MCF 10A (cell line): ENCODE measurements at regions not wholly inside any gene's neighbourhood (a gene's known extent, or its start where the extent isn't known, plus 50 kb on each side); places are given as distances from the start of the nearest gene placed in this dataset.

Experiments used
- BruUV-seq: library from RNA; stranded (reverse); fragments of 400-500 nt; replicated peaks from 2 replicates; lab custom pipeline; 2021; lab: Mats Ljungman, UMichigan
- CTCF ChIA-PET: fragments of 300-600 bp; sonication (Branson Sonifier 250); formaldehyde crosslinking; extraction: SDS; loops from one replicate; lab custom pipeline; 2021; ENCODE audit warnings: antibody characterized with exemption, inconsistent platforms; lab: Yijun Ruan, JAX
- POLR2A ChIA-PET: fragments of 300-600, 350-650 bp; sonication (Branson Sonifier 250); formaldehyde crosslinking; extraction: SDS; loops from one replicate; lab custom pipeline; 2020; ENCODE audit warnings: antibody characterized with exemption, inconsistent platforms; lab: Yijun Ruan, JAX
- DNase-seq: peaks from one replicate; pipeline ENCODE4 v3.0.0-alpha.2; 2018; ENCODE audit not compliant: unreplicated experiment
- H3K27ac Mint-ChIP-seq: one replicate; pipeline ENCODE4 v1.8.0; 2022; ENCODE audit warnings: mild to moderate bottlenecking, low read depth, mixed read lengths; ENCODE audit not compliant: unreplicated experiment
- H3K27me3 Mint-ChIP-seq: one replicate; pipeline ENCODE4 v1.8.0; 2022; ENCODE audit warnings: mixed read lengths; ENCODE audit not compliant: insufficient read depth, unreplicated experiment
- H3K36me3 Mint-ChIP-seq: one replicate; pipeline ENCODE4 v1.8.0; 2022; ENCODE audit warnings: mild to moderate bottlenecking, moderate library complexity, mixed read lengths; ENCODE audit not compliant: insufficient read depth, unreplicated experiment
- H3K4me1 Mint-ChIP-seq: one replicate; pipeline ENCODE4 v1.8.0; 2022; ENCODE audit warnings: mixed read lengths; ENCODE audit not compliant: insufficient read depth, unreplicated experiment
- H3K4me3 Mint-ChIP-seq: one replicate; pipeline ENCODE4 v1.8.0; 2022; ENCODE audit warnings: mild to moderate bottlenecking, moderate library complexity, mixed read lengths; ENCODE audit not compliant: unreplicated experiment
- H3K9me3 Mint-ChIP-seq: one replicate; pipeline ENCODE4 v1.8.0; 2022; ENCODE audit warnings: mixed read lengths; ENCODE audit not compliant: unreplicated experiment
- intact Hi-C: fragments of 100-400 bp; cut with micrococcal nuclease; formaldehyde crosslinking; loops from 2 replicates; pipeline ENCODE4 v1.14.1; 2022
- TF ChIP-seq, protein P1 (sequence below): fragments of 200-600 bp; IDR thresholded peaks from one replicate; pipeline ENCODE4 v1.8.0; 2022; ENCODE audit warnings: antibody characterized with exemption, mild to moderate bottlenecking; ENCODE audit not compliant: unreplicated experiment

DNA sequence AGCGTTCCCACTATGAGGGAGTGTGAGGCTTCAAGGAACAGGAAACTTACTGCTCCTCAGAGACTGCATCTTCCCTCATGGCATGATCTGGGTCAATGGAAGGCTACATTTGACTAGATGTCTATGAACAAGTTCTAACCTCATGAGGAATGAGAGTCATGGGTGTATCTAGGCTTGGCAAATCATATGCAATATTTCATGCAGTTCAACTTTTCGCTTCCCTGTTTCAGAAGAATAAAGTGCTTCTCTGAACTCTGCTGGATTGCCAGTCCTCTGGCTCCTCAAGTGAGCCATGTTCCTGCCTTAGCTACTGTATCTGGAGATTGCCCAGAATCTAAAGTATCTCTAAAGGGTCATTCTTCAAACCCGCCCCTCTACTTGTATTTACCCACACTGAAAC lies 54.3 kb upstream of the SEMA3A start:
- no peak overlapping the region for H3K4me3 Mint-ChIP-seq

DNA sequence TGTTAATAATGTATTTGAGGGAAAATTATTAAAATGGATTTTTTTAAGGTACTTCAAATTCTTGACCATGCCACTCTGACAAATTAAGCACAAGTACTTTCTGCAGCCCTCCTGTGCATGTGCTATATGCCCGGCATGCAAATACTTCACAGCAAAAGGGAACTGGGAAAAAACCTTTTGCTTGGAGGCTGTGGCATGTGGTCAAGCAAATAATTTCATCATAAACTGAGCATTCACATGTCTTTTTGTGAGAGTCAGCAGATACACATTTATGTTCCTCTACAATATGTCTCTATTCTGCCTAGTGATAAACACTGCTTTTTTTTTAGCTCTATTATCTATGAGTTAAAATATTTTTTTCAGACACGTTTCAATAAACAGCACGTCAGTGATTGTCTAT lies 53.7 kb upstream of the SEMA3A start:
- TF ChIP-seq, protein P1, sequence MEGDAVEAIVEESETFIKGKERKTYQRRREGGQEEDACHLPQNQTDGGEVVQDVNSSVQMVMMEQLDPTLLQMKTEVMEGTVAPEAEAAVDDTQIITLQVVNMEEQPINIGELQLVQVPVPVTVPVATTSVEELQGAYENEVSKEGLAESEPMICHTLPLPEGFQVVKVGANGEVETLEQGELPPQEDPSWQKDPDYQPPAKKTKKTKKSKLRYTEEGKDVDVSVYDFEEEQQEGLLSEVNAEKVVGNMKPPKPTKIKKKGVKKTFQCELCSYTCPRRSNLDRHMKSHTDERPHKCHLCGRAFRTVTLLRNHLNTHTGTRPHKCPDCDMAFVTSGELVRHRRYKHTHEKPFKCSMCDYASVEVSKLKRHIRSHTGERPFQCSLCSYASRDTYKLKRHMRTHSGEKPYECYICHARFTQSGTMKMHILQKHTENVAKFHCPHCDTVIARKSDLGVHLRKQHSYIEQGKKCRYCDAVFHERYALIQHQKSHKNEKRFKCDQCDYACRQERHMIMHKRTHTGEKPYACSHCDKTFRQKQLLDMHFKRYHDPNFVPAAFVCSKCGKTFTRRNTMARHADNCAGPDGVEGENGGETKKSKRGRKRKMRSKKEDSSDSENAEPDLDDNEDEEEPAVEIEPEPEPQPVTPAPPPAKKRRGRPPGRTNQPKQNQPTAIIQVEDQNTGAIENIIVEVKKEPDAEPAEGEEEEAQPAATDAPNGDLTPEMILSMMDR: no peak
- H3K9me3 Mint-ChIP-seq: peaks cover 23% of the 10 kb centered on the region
- no peaks in the 10 kb centered on the region for H3K4me1 Mint-ChIP-seq
- BruUV-seq: no TSS peak
- intact Hi-C loops: loop anchor here (5.0 kb wide), 1 partner anchor 271 kb away; no protein-coding TSS in a partner anchor
- H3K36me3 Mint-ChIP-seq: no peaks in the 10 kb centered on the region
- ChIA-PET POLR2A (no interaction called here), CTCF (interaction anchor here (0.5 to 2.0 kb wide), 7 partner anchors 9 to 862 kb away, joined by 3 to 7 read pairs (median 3); no protein-coding TSS in a partner anchor)
- no peak overlapping the region for H3K4me3 Mint-ChIP-seq
- no peaks in the 10 kb centered on the region for H3K27me3 Mint-ChIP-seq
- no peak overlapping the region for H3K27ac Mint-ChIP-seq
- DNase-seq: no peak

More for the DNA sequence above, 54.3 kb upstream of the SEMA3A start:
- Mint-ChIP-seq H3K27me3 (no peaks in the 10 kb centered on the region), H3K36me3 (peaks cover 2% of the 10 kb centered on the region), H3K4me1 (no peaks in the 10 kb centered on the region), H3K9me3 (peaks cover 17% of the 10 kb centered on the region), H3K27ac (no peak overlapping the region)
- CTCF ChIA-PET: interaction anchor here (0.5 to 0.7 kb wide), 4 partner anchors 207 to 861 kb away, joined by 3 read pairs; no protein-coding TSS in a partner anchor
- no TSS peak for BruUV-seq
- intact Hi-C loops: loop anchor here (5.0 kb wide), 1 partner anchor 272 kb away; no protein-coding TSS in a partner anchor
- TF ChIP-seq, protein P1: no peak
- POLR2A ChIA-PET: no interaction called here
- DNase-seq: no peak

GRCh38 chr7:84247591-84247990 lies 53.0 kb upstream of the SEMA3A start:
- BruUV-seq: no TSS peak
- ChIA-PET POLR2A (no interaction called here), CTCF (interaction anchor here (0.7 to 2.0 kb wide), 9 partner anchors 10 to 774 kb away, joined by 3 to 7 read pairs (median 3); no protein-coding TSS in a partner anchor)
- intact Hi-C loops: loop anchor here (1.0 to 5.0 kb wide), 3 partner anchors 207 to 774 kb away; no protein-coding TSS in a partner anchor
- peak; percentile 55 for DNase-seq
- peaks cover 25% of the 10 kb centered on the region for H3K9me3 Mint-ChIP-seq
- H3K36me3 Mint-ChIP-seq: no peaks in the 10 kb centered on the region
- H3K27me3 Mint-ChIP-seq: no peaks in the 10 kb centered on the region
- H3K27ac Mint-ChIP-seq: no peak overlapping the region
- TF ChIP-seq, protein P1: peak; percentile 16
- no peak overlapping the region for H3K4me3 Mint-ChIP-seq
- no peaks in the 10 kb centered on the region for H3K4me1 Mint-ChIP-seq

- H3K27me3 Mint-ChIP-seq: no peaks in the 10 kb centered on the region
- DNase-seq: no peak
- H3K4me3 Mint-ChIP-seq: no peak overlapping the region
- intact Hi-C loops: loop anchor here (2.0 to 5.0 kb wide), 2 partner anchors 209 to 269 kb away; no protein-coding TSS in a partner anchor
- H3K36me3 Mint-ChIP-seq: no peaks in the 10 kb centered on the region
- POLR2A ChIA-PET: no interaction called here
- no peaks in the 10 kb centered on the region for H3K4me1 Mint-ChIP-seq
- CTCF ChIA-PET: no interaction called here
- H3K9me3 Mint-ChIP-seq: peaks cover 31% of the 10 kb centered on the region
- no peak overlapping the region for H3K27ac Mint-ChIP-seq
- TF ChIP-seq, protein P1: no peak
- BruUV-seq: no TSS peak
Measured at GRCh38 chr7:84245835-84246234, 51.2 kb upstream of the SEMA3A start.
